ENCODE measurements at regions not wholly inside any gene's neighbourhood (a gene's known extent, or its start where the extent isn't known, plus 50 kb on each side); places are given as distances from the start of the nearest gene placed in this dataset.

GRCh38 chr3:153093629-153094028 is 68.4 kb upstream of the RAP2B start:
- H3K27me3 Mint-ChIP-seq (ENCODE audit: insufficient read depth, low read depth) = peaks cover 3% of the 10 kb centered on the region

GRCh38 chr3:153094386-153094785 is 67.6 kb upstream of the RAP2B start:
- H3K36me3 Mint-ChIP-seq = no peaks in the 10 kb centered on the region
- Histone ChIP-seq H3K4me2 (no peak overlapping the region), H3K27ac (no peak overlapping the region), H3K9me3 (ENCODE audit: low read depth) (no peaks in the 10 kb centered on the region), H3K9ac (no peak overlapping the region), H2AFZ (replicated peaks) (no peak overlapping the region), H3K36me3 (no peaks in the 10 kb centered on the region), H3K79me2 (ENCODE audit: low read depth) (no peaks in the 10 kb centered on the region), H3F3A (ENCODE audit: low read depth) (no peaks in the 10 kb centered on the region), H3K4me3 (no peak overlapping the region), H3K4me1 (peaks cover 8% of the 10 kb centered on the region), H4K20me1 (ENCODE audit: low read depth) (no peaks in the 10 kb centered on the region), H3K27me3 (no peaks in the 10 kb centered on the region)
- DNase-seq (ENCODE audit: low spot score) = no peak
- H3K27ac Mint-ChIP-seq = no peak overlapping the region
- peaks cover 8% of the 10 kb centered on the region for H3K4me1 Mint-ChIP-seq
- H3K9me3 Mint-ChIP-seq = no peaks in the 10 kb centered on the region
- TF ChIP-seq CTCF (IDR thresholded peaks at IDR 0.05) (no peak), EZH2 (IDR thresholded peaks at IDR 0.05) (no peak), EZH2phosphoT487 (IDR thresholded peaks at IDR 0.05) (no peak)
- no peaks in the 10 kb centered on the region for H3K27me3 Mint-ChIP-seq (ENCODE audit: insufficient read depth, low read depth)
- no peak overlapping the region for H3K4me3 Mint-ChIP-seq

More at GRCh38 chr3:153093629-153094028, 68.4 kb upstream of the RAP2B start:
- Histone ChIP-seq H3K9me3 (ENCODE audit: low read depth) (no peaks in the 10 kb centered on the region), H3K4me3 (no peak overlapping the region), H3K9ac (no peak overlapping the region), H3K4me2 (no peak overlapping the region), H3K27me3 (no peaks in the 10 kb centered on the region), H4K20me1 (ENCODE audit: low read depth) (no peaks in the 10 kb centered on the region), H3K27ac (no peak overlapping the region), H3K4me1 (peaks cover 8% of the 10 kb centered on the region), H3K79me2 (ENCODE audit: low read depth) (no peaks in the 10 kb centered on the region), H3K36me3 (no peaks in the 10 kb centered on the region), H2AFZ (replicated peaks) (no peak overlapping the region), H3F3A (ENCODE audit: low read depth) (no peaks in the 10 kb centered on the region)
- TF ChIP-seq EZH2phosphoT487 (IDR thresholded peaks at IDR 0.05) (no peak), EZH2 (IDR thresholded peaks at IDR 0.05) (no peak), CTCF (IDR thresholded peaks at IDR 0.05) (no peak)
- no peak for DNase-seq (ENCODE audit: low spot score)
- no peak overlapping the region for H3K27ac Mint-ChIP-seq
- H3K4me1 Mint-ChIP-seq = peaks cover 8% of the 10 kb centered on the region
- H3K9me3 Mint-ChIP-seq = no peaks in the 10 kb centered on the region
- no peak overlapping the region for H3K4me3 Mint-ChIP-seq
- no peaks in the 10 kb centered on the region for H3K36me3 Mint-ChIP-seq

- Histone ChIP-seq H3K27ac (no peak overlapping the region), H4K20me1 (ENCODE audit: low read depth) (no peaks in the 10 kb centered on the region), H3K9me3 (ENCODE audit: low read depth) (no peaks in the 10 kb centered on the region), H3K79me2 (ENCODE audit: low read depth) (no peaks in the 10 kb centered on the region), H3K4me1 (peaks cover 8% of the 10 kb centered on the region), H3F3A (ENCODE audit: low read depth) (no peaks in the 10 kb centered on the region), H3K4me3 (no peak overlapping the region), H3K4me2 (no peak overlapping the region), H3K27me3 (no peaks in the 10 kb centered on the region), H2AFZ (replicated peaks) (no peak overlapping the region), H3K9ac (no peak overlapping the region), H3K36me3 (no peaks in the 10 kb centered on the region)
- no peak overlapping the region for H3K27ac Mint-ChIP-seq
- H3K4me1 Mint-ChIP-seq = peaks cover 8% of the 10 kb centered on the region
- no peak overlapping the region for H3K4me3 Mint-ChIP-seq
- H3K9me3 Mint-ChIP-seq = no peaks in the 10 kb centered on the region
- DNase-seq (ENCODE audit: low spot score) = no peak
- TF ChIP-seq EZH2phosphoT487 (IDR thresholded peaks at IDR 0.05) (no peak), CTCF (IDR thresholded peaks at IDR 0.05) (no peak), EZH2 (IDR thresholded peaks at IDR 0.05) (no peak)
- no peaks in the 10 kb centered on the region for H3K27me3 Mint-ChIP-seq (ENCODE audit: insufficient read depth, low read depth)
- no peaks in the 10 kb centered on the region for H3K36me3 Mint-ChIP-seq
Measured at GRCh38 chr3:153095441-153095840, 66.6 kb upstream of the RAP2B start.
